ENCODE measurements at regions not wholly inside any gene's neighbourhood (a gene's known extent, or its start where the extent isn't known, plus 50 kb on each side); places are given as distances from the start of the nearest gene placed in this dataset.

DNA sequence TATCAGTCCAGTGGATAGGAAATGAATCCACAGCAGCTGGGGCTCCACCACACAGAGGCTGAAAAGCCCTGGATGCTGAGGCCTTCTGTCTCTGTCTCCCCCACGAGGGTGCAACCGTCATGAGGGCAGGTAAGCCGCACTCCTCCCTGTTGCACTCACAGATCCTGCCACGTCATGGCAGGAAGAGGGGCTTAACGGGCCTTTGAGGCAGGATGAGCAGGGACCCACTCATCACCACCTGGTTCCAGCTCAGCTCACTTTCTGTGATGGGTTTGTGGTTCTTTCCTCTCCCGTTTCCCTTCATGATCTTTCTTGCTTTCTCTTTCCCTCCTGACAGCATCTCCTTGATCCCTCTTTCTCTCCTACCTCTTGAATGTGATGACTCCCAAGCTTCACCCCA lies 575.2 kb downstream of the CCDC171 start:
- DNase-seq (ENCODE audit: low spot score), result no peak

DNA sequence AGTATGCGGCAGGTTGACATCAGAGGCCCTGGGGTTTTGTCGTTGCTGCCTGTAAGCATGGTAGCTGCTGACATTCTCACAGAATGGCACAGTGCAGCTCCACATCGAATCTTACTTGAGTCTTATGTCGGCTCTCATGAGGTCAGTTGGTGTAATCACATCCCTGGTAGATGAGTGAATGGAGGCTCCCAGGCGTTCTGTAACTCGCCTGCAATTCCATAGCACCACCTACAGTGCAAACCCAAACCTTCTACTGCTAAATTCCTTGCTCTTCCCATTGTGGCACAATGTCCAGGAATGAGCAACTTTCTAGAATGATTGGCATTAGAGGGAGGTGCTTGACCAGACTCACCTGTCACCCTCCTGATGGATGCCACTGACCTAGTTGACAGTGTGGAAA lies 578.4 kb downstream of the CCDC171 start:
- no peak for DNase-seq (ENCODE audit: low spot score)

DNA sequence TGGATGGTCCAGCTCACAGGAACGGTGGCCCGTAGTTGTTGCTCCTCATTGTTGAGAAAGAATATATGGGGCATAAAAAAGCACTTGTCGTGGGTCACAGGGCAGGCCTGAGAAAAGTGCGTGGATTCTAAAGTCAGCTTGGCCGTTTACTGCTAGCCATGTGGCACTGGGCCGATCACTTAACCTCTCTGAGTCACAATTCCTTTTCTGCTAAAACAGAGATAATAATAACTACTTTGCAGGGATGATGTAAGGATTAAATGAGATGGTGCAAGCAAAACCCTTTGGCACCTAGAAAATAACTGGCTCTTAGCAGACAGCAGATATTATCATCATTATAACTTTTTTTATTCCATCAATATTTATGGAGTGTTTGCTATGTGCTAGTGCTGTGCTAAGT lies 579.7 kb downstream of the CCDC171 start:
- no peak for DNase-seq (ENCODE audit: low spot score)

DNA sequence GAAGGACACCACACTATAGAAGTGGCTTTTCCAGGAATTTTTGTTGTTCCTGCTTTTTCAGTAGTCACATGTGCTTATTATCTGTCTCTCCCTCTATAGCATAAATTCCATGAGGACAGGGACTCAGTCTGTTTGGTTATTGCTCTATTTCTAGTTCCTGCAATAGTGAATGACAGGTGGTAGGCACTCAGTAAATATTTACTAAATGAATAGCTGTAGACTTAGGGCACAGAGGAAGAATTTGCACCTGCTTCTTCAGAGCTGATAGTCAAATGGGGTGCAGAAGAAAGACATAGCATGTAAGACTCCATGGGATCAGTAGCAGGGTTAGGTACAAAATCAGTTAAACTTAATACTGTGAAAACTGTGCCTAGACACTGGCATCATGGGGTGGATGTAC lies 580.2 kb downstream of the CCDC171 start:
- DNase-seq (ENCODE audit: low spot score), result no peak

DNA sequence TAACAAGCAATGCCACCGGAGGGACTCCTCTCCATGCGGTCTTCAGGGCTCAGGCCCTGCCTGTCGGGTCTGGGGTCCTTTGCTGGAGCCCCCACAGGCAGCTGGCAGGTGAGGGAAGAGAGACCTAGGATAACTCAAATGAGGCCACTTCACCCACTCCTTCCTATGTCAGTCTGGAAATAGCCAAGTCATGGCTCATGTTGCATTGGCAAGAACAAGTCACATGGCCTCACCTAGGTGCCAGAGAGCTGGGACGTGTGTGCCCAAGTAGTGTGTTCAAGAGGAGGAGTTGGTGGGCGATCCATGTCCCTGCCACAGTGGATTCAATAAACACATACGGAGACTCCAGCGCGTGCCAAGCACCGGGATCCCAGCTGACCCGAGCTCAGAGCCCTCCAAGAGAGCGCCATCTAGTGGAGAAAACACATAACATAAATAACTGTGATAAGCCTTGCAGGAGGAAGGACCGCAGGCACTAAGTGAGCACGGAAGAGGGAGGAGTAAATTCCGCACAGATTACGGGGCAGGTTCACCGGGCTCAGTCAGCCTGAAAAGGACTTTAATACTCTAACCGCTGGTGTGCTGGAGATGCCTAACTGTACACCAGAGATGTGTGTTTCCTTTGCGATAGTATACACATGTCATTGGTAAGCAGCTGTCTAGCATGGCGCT lies 580.8 kb downstream of the CCDC171 start:
- DNase-seq (ENCODE audit: low spot score), result no peak

DNA sequence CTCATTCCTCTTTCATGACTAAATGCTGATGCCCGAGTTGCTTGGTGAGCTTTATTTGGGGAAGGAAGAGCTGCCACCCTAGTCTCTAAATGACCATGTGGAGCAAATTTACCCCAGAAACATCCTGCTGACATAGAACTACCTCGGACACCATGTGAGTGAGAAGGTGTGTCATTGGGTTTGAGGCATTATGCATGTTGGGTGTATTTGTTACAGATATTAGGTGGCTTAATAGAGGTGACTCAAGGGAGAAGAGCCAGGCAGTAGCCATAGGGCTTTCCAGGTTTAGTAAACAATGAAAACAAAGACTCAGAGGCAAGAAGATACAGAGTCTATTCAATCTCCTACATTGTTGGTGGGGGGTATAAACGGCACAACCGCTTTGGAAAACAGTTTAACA lies 581.5 kb downstream of the CCDC171 start:
- DNase-seq (ENCODE audit: low spot score), result no peak

DNA sequence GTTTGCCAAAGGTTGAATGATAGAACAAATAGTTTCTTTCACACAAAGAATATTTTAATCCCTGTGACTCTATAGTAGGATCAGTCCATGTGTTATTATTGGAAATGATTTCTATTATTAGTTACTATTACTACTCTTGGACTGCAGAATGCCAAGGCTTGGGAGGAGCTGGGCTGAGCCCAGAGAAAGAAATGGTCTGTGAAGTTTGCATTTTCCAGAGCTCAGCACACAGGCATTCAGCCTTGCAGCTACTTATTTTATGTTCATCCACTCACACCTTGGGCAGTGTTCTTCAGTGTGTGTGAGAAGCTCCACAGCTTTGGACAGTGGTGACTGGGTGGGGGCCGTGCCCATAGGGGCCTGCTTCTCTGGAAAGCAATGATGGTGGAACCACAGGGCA lies 583.1 kb downstream of the CCDC171 start:
- DNase-seq (ENCODE audit: low spot score), result no peak

DNA sequence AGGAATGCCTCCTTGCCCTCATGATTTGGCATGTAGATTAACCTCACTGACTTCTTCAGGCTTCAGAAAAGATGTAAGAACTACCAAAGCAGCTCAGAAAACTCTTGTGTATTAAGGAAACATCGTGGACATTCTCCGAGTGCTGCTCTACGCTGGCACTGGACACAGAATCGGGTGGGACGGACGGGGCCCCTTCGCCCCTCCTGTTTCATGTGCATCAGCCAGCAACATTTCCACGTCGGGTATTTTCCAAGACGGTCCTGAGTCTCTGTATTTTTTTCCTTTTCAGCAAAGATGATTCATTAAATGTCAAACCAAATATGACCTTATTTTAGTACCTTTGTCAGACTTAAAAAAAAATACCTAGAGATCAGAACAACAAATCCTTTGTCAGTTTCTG lies 583.6 kb downstream of the CCDC171 start:
- DNase-seq (ENCODE audit: low spot score), result no peak

DNA sequence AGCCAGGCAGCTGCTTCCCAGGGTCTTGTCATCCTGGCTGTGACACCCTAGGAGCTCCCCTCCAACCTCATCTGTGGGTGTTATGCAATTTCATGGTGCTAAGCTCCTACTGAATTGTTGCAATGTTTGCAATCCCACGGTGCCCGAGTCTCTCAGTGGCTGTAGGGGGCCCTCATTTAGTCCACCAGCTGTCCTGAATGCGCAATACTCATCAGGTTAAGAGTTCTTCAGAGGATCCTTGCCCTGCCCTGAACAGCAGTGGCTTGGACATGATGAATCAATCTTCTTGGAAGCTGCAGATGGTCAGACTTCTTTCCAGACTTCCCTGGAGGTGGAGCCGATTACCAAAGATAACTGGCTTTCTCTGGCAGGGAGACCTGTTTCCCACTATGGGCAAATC lies 584.1 kb downstream of the CCDC171 start:
- DNase-seq (ENCODE audit: low spot score), result no peak

DNA sequence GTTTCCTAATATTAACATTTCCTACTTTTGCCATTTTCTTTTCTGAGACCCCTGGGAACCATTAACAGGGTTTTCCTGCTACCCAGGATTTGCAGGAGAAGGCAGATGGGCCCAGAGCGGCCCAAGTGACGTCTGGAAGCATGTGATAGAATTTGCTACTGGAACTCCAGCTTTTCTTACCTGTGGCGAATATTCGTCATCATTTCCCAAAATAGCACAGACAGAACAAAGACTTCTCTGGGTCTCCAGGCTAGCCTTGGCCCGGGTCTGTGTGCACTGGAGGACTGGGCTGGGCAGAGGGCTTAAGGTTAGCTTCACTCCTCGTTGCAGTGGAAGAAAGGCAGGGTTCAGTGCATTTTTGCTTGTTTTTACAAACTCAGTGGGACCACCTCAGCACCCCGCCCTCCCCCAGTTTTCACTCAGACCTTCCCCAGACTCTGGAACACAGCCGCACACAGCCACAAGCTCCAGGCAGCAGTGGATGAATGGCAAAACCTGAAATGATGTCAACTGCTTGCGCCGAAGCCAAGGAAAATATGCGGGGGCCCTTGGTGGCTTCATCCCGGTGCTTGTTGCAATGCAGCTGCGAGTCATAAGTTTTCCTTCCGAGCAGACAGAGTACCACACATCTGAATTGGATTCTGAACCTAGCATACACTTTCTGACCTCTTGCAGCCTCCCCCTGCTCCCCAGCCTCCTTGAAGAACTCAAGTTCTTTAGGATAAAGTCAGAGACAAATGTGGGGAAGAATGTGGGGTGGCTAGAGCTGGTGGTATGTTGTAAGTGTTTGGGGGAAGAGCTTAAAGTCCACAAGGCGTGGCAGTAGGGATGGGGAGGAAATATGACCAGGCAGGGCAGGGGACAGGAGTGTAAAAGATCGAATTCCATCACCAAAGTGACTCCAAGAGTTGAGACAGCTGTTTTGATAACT lies 586.0 kb downstream of the CCDC171 start:
- DNase-seq (ENCODE audit: low spot score), result no peak

DNA sequence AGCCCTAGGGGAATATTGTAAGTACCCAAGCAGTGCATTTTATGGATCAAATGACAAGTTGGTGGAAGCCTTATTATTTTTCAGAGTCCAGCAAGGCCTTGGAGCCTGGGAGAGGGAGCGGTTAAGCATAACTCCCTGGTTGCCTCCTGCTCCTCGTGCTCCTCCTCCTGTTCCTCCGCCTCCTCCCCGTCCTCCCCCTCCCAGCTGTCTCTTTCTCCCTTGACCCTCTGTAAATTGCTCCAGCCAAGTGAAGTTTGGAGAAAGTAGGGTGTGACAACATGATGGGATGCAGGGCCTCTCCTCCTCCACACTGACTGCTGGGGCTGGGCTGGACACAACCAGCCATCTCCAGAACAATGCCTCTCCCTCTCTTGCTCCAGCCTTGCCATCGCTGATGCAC lies 586.9 kb downstream of the CCDC171 start:
- DNase-seq (ENCODE audit: low spot score), result no peak

DNA sequence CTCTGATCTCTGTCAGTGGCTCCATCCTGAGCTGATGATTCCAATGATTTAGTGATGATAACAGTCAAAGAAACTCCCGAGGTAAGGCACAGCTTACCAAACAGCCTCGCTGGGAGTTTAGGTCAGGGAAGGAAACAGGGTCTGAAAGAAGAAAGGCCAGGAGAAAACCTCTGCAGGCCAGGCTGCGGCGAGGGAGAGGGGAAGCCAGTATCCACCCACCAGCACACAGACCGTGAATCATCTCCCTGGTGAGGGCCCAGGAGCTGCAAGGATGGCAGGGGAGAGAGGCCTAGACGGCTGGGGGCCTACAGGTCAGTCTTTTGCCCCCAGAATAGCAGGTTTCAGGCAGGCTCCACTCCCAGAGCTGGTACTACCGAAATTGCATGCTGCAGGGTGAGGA lies 590.5 kb downstream of the CCDC171 start:
- DNase-seq (ENCODE audit: low spot score), result no peak

DNA sequence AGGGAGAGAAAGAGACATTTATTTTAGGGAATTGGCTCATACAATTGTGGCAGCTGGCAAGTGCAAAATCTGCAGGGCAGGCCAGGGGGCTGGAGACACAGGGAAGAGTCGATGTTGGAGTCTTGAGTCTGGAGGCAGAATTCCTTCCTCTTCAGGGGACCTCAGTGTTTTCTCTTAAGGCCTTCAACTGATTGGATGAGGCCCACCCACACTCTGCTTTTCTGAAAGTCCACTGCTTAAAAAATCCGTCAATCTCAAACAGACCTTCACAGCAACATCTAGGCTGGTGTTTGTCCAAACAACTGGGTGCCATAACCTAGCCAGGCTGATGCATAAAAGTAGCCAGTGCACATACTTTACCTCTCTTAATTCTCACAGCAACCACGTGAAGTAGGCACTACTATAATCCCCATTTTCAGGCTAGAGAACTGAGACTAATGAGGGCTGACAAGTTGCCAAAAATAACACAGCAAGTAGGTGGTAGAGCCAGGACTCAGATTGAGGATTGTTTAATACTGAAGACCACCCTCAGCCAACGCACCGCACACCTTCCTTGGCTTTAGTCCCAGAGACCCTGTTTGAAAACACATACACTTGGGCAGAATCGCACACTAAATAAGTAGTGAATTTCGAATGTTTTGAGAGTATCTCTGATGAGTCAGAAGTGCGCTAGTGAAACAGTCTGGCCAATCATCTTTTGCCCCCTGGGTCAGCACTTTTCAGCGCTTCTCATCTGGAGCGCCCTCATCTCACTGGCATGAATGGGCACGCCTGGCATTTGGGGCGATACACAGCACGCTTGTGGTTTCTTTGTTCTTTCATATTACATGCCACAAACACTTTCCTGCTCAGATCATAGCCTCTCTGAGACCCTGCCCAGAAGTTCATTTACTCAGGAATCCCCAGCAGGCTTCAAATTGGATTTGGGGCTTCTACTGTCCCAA lies 591.4 kb downstream of the CCDC171 start:
- no peak for DNase-seq (ENCODE audit: low spot score)

DNA sequence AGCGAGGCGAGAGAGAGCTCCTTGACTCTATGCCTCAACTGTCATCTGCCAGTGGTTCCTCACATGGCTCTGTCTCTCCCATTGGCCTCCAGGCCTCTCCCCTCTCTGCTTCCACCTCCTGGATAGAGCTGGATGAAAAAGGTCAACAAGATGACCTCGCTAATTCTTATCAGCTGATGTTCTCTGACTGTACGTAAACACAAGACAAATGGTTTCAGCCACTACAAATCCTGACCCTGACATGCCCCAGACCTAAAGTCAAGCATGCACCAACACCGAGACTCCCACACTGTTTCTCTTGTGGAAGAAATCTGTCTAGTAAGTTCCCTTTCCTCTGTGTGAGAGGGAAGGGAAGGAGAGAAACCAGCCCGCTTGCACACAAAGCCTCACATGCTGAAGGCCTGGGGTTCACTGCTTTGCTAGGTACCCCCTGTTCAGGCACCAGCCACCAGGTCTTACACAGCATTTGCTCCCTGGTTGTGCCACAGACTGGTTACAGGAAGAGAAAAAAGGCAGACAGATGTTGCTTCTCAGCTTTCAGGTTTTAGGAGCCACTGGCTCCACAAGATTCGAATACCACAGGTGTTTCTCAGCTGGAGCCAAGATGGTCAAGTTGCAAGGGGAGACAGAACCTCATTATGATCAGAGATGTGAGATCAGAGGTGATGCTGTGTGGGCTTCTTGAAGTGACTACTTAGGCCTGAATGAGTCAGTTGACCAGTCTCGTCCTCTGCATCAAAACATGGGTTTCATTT lies 592.5 kb downstream of the CCDC171 start:
- DNase-seq (ENCODE audit: low spot score), result no peak

DNA sequence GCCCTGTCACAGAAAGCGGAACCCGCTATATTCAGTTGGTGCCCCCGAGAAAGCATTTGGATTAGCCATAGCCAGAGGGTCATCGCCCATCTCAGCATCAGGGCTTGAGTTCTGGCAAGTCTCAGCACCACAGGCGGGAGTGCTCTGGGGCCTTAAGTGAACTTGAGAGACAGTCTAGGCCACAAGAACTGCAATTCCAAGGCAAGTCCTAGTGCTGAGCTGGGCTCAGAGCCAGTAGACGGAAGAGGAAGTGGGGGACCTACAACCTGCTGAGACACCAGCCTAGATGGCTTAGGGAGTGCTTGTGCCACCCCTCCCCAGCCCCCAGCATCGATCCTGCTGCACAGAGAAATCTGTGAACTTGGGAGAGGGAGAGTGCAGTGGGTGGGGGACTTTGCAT lies 594.9 kb downstream of the CCDC171 start:
- DNase-seq (ENCODE audit: low spot score), result no peak

DNA sequence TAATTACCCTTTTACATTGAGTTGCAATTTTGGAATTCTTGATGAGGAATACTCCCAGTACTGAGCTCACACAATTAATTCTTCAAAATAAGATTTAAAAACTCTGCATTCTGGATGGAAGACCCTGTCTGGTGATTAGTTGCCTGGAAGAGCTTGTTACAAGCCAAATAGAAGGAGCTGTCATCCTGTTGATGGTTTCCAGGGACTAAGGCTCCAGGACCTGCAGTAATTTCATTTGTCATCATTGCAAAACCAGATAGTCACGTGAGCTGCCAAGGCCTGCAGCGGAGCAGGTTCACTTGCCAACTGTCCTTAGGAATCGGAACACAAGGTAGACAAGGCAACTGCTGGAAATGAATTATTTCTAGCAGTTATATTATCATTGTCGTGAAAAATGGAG lies 597.7 kb downstream of the CCDC171 start:
- no peak for DNase-seq (ENCODE audit: low spot score)

DNA sequence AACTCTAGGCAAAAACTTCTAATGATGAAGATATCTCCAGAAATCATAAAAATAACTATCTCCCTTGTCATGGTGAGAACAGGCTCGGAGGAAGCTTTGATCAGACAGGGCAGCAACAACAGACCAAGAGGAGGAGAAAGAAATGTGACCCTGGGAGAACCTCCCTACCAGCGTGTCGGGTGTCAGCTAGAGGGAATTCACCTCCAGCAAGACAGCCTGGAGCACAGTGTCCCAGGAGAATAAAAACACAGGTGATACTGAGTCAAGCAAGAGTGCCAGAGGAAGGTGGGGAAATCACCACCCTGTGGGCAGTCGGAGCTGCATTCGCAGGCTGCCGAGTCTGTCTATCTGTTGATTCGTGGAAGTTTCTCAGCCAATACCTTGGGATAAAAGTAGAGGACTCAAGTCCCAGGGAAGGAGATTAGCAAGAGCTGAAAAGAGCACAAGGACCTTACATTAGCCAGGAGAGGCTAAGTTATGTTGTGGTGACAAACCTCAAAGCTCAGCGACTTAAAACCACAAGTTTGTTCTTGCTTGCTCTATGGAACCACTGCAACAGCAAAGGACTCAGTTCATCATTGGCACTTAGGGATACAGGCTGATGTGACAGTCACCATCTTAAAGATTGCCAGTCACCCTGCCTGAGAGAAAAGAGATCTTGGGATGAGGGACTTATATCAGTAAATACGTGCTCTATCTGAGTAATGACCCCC lies 598.3 kb downstream of the CCDC171 start:
- DNase-seq (ENCODE audit: low spot score), result no peak

DNA sequence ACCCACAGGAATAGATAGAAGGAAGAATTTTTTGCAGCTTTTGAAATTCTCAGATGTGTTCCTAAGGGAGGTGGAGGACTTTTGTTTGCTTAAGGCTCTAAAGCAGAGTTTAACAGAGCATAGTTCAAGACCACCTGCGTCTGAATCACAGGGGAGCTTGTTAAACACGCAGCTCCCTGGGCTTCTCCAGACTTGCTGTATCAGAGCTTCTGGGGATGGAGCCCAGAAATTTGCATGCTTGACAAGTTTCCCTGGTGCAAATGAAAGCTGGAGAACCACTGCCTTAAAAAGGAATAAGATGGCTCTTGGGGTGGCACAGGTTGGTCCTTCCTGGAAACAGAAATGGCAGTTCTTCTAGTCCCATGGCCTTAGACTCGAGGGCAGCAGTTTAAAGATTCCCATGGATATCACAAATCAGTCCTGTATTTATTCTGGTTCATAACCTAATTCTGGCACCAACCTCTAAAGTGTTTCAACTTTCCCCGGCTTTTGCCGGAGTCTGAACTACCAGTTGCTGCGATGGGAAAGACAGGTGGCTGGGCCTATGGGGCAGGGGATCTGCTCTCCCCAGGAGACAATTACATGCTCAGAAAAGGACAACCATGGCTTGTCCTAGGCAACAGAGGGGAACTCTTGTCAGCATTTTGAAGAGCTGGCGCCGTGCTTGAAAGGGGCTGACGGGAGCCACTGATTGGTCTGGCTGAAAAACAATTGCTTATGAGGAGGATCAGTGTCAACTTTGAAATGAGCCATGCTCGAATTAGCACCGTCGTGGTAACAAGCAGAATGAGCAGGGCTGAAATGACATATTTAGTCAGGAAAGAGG lies 599.6 kb downstream of the CCDC171 start:
- DNase-seq (ENCODE audit: low spot score), result no peak

DNA sequence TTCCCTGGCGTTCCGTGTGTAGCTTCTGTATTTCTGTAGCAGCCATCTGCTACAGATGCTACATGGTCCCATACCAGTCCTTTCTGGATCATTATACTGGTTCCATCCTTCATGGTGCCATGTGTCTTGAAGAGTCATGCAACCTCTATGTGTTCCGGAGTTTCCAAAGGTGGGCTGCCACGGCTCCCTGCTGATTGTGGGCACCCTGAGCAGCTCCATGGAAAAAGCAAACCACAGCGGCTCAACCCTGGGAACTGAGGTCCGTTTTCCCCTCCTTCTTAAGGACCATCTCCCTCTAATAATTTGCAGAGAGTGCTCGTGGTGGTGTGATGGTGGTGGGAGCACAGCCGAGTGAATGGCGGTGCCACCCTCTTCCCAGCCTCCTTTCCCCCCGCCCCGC lies 600.4 kb downstream of the CCDC171 start:
- no peak for DNase-seq (ENCODE audit: low spot score)

DNA sequence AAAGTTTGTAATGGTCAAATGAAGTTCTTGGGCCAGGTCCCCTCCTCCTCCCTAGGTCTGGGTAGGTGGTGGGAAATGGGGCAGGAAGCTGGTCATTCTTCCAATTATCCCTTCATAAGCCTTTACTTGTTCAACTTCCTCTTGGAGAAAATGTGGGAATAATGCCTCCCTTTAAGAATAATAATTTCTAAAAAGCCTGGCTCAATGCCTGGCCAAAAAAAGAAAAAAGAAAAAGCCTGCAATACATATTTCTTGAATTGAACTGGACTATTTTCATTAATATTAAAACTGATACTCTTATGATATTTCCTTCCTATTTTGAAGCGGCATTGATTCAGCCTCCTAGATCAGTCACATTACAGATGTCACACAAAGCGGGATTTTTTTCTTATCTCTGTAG lies 600.9 kb downstream of the CCDC171 start:
- no peak for DNase-seq (ENCODE audit: low spot score)

Data from umbilical cord (tissue), 1 donor.